22Rv1 (cell line): ENCODE measurements at regions not wholly inside any gene's neighbourhood (a gene's known extent, or its start where the extent isn't known, plus 50 kb on each side); places are given as distances from the start of the nearest gene placed in this dataset.

Experiments used
- H3K27ac ChIP-seq: fragments of 450-650 bp; 2 replicates; pipeline ENCODE4 v1.5.1; 2017
- CTCF ChIP-seq: fragments of 450-650 bp; IDR thresholded peaks from 2 replicates; pipeline ENCODE4 v1.5.1; 2017; ENCODE audit warnings: mild to moderate bottlenecking
- ZFX ChIP-seq: fragments of 450-650 bp; IDR thresholded peaks from 2 replicates; pipeline ENCODE4 v1.6.1; 2017; ENCODE audit warnings: antibody characterized with exemption, borderline replicate concordance

GRCh38 chr5:158644301-158644700, 455.4 kb downstream of the EBF1 start:
- TF ChIP-seq CTCF = no peak
- no peak for TF ChIP-seq ZFX
- H3K27ac ChIP-seq = no peak overlapping the region

GRCh38 chr5:158643840-158644239, 455.9 kb downstream of the EBF1 start:
- no peak for TF ChIP-seq ZFX
- TF ChIP-seq CTCF = no peak
- H3K27ac ChIP-seq = no peak overlapping the region

- TF ChIP-seq CTCF = no peak
- no peak for TF ChIP-seq ZFX
- no peak overlapping the region for H3K27ac ChIP-seq
Observed at GRCh38 chr5:158642879-158643278, 456.8 kb downstream of the EBF1 start.

GRCh38 chr5:158641016-158641415, 458.7 kb downstream of the EBF1 start:
- TF ChIP-seq CTCF (no peak), ZFX (no peak)
- H3K27ac ChIP-seq = no peak overlapping the region

GRCh38 chr5:158640593-158640980, 459.1 kb downstream of the EBF1 start:
- H3K27ac ChIP-seq = no peak overlapping the region
- TF ChIP-seq ZFX (no peak), CTCF (no peak)

- no peak overlapping the region for H3K27ac ChIP-seq
- TF ChIP-seq ZFX (no peak), CTCF (no peak)
Observed at GRCh38 chr5:158639881-158640592, 459.7 kb downstream of the EBF1 start.

- TF ChIP-seq ZFX (no peak), CTCF (no peak)
- no peak overlapping the region for H3K27ac ChIP-seq
Observed at GRCh38 chr5:158638396-158638795, 461.3 kb downstream of the EBF1 start.
